ENCODE measurements at regions not wholly inside any gene's neighbourhood (a gene's known extent, or its start where the extent isn't known, plus 50 kb on each side); places are given as distances from the start of the nearest gene placed in this dataset.

DNA sequence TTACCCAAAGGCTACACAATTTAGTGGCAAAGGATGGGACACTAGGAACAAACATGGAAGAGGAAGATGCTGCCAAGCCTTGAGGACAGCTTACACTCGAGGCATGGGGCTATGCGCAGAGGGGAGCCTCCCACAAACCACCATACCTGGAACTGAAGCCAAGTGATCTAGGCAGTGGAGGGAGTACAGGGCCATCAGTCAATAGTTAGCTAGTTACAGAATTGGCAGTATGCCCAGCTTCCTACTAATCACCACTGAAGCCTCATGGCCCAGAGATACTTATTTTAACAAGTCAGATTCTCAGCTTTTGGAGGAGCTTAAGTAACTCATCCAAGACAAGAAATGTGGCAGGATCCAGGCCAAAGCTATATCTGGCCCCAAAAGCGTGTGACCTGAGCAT is 226.6 kb upstream of the MOCS1 start:
- TF ChIP-seq EZH2 (IDR thresholded peaks at IDR 0.05; ENCODE audit: low read depth) (no peak), CTCF (conservative IDR thresholded peaks at IDR 0.05) (no peak)
